SK-N-SH (cell line): ENCODE measurements at regions not wholly inside any gene's neighbourhood (a gene's known extent, or its start where the extent isn't known, plus 50 kb on each side); places are given as distances from the start of the nearest gene placed in this dataset.

Source experiments
- CTCF ChIA-PET: fragments of 300-600, 350-600 bp; formaldehyde crosslinking; extraction: SDS; loops from one replicate; lab custom pipeline; 2021; lab: Yijun Ruan, JAX
- POLR2A ChIA-PET: fragments of 350-600 bp; sonication (Branson Sonifier 250); formaldehyde crosslinking; extraction: SDS; loops from one replicate; lab custom pipeline; 2020; ENCODE audit warnings: antibody characterized with exemption, inconsistent platforms; lab: Yijun Ruan, JAX
- DNase-seq: peaks from one replicate; pipeline ENCODE4 v3.0.0; 2012
- H2AFZ ChIP-seq: fragments of 200-600 bp; sonication (generic); 2 replicates; pipeline ENCODE4 v1.8.1; 2016; ENCODE audit warnings: antibody characterized with exemption, mild to moderate bottlenecking, low read depth
- H3F3A ChIP-seq: fragments of 200-600 bp; sonication (generic); replicated peaks from 2 replicates; pipeline ENCODE3; 2016; ENCODE audit warnings: antibody characterized with exemption, mild to moderate bottlenecking; ENCODE audit not compliant: insufficient read depth
- H3K27ac ChIP-seq, 2 experiments: fragments of 200-500 bp in 1 of 2; fragments of 200-600 bp in 1 of 2; sonication (Bioruptor generic) in 1 of 2; sonication (generic), shearing (Covaris generic) in 1 of 2; 2 replicates each; pipeline versions ENCODE4 v1.5.1 to v1.6.1; 2014 to 2016; ENCODE audit warnings: low read depth in 2 of 2, inconsistent platforms in 1 of 2, low read length in 1 of 2, mild to moderate bottlenecking in 1 of 2, mixed read lengths in 1 of 2
- H3K27me3 ChIP-seq: fragments of 200-600 bp; sonication (generic), shearing (Covaris generic); 2 replicates; pipeline ENCODE4 v1.6.1; 2016; ENCODE audit warnings: mixed run types; ENCODE audit not compliant: insufficient read depth
- H3K36me3 ChIP-seq, 2 experiments: fragments of 200-500 bp in 1 of 2; fragments of 200-600 bp in 1 of 2; sonication (Bioruptor generic) in 1 of 2; sonication (generic) in 1 of 2; replicated peaks in 1 of 2; 2 replicates each; pipeline versions ENCODE3 to v1.5.1; 2014 to 2016; ENCODE audit warnings: low read length in 1 of 2, mild to moderate bottlenecking in 1 of 2; ENCODE audit not compliant: insufficient read depth in 2 of 2, control insufficient read depth in 1 of 2
- H3K4me1 ChIP-seq, 2 experiments: fragments of 200-500 bp in 1 of 2; fragments of 200-600 bp in 1 of 2; sonication (Bioruptor generic) in 1 of 2; sonication (generic), shearing (Covaris generic) in 1 of 2; 2 replicates each; pipeline versions ENCODE4 v1.5.1 to v1.6.1; 2014 to 2016; ENCODE audit warnings: low read depth in 1 of 2, low read length in 1 of 2, mixed run types in 1 of 2; ENCODE audit not compliant: insufficient read depth in 2 of 2, control insufficient read depth in 1 of 2
- H3K4me2 ChIP-seq: fragments of 200-600 bp; sonication (generic), shearing (Covaris generic); 2 replicates; pipeline ENCODE4 v1.6.1; 2017; ENCODE audit warnings: mixed run types
- H3K4me3 ChIP-seq, 2 experiments: fragments of 200-500 bp in 1 of 2; fragments of 200-600 bp in 1 of 2; sonication (Bioruptor generic) in 1 of 2; sonication (generic), shearing (Covaris generic) in 1 of 2; 2 replicates each; pipeline versions ENCODE4 v1.5.1 to v1.8.1; 2014 to 2016; ENCODE audit warnings: low read depth in 2 of 2, inconsistent platforms in 1 of 2, low read length in 1 of 2, mild to moderate bottlenecking in 1 of 2, mixed read lengths in 1 of 2, moderate library complexity in 1 of 2
- H3K79me2 ChIP-seq: fragments of 200-600 bp; sonication (generic); 2 replicates; pipeline ENCODE4 v1.8.1; 2017; ENCODE audit warnings: mild to moderate bottlenecking; ENCODE audit not compliant: insufficient read depth
- H3K9ac ChIP-seq: fragments of 200-600 bp; sonication (generic); 2 replicates; pipeline ENCODE4 v1.6.1; 2017; ENCODE audit warnings: mixed run types
- H3K9me2 ChIP-seq: fragments of 200-600 bp; sonication (generic); 2 replicates; pipeline ENCODE4 v1.6.1; 2017; ENCODE audit warnings: mixed run types
- H3K9me3 ChIP-seq: fragments of 200-600 bp; sonication (generic); 2 replicates; pipeline ENCODE4 v1.6.1; 2017; ENCODE audit warnings: mixed run types, mild to moderate bottlenecking, moderate library complexity
- H4K20me1 ChIP-seq: fragments of 200-600 bp; sonication (generic); 2 replicates; pipeline ENCODE4 v1.6.1; 2017; ENCODE audit warnings: mild to moderate bottlenecking, mixed run types; ENCODE audit not compliant: insufficient read depth
- CHD2 ChIP-seq: fragments of 150-350 bp; IDR thresholded peaks from 2 replicates; pipeline ENCODE4 v1.6.1; 2018; ENCODE audit warnings: low read length; ENCODE audit not compliant: partially characterized antibody
- FOSL2 ChIP-seq: IDR thresholded peaks from 2 replicates; pipeline ENCODE4 v1.4.0; 2012; ENCODE audit warnings: low read depth, mild to moderate bottlenecking, moderate library complexity, borderline replicate concordance
- GATA2 ChIP-seq: sonication (generic); formaldehyde crosslinking; IDR thresholded peaks from 2 replicates; pipeline ENCODE4 v1.5.0; 2020; ENCODE audit warnings: mild to moderate bottlenecking, missing genetic modification reagents
- IRF3 ChIP-seq: fragments of 150-350 bp; IDR thresholded peaks from 2 replicates; pipeline ENCODE4 v1.6.1; 2016; ENCODE audit warnings: mild to moderate bottlenecking, low read depth, low read length
- MEF2A ChIP-seq: IDR thresholded peaks from 2 replicates; pipeline ENCODE4 v1.4.0; 2012; ENCODE audit warnings: low read depth, borderline replicate concordance
- PBX3 ChIP-seq: IDR thresholded peaks from 2 replicates; pipeline ENCODE4; 2012
- RAD21 ChIP-seq: IDR thresholded peaks from 2 replicates; pipeline ENCODE4 v1.6.1; 2012; ENCODE audit warnings: mild to moderate bottlenecking, low read length
- REST ChIP-seq: IDR thresholded peaks from 2 replicates; pipeline ENCODE4 v1.6.1; 2012; ENCODE audit warnings: mild to moderate bottlenecking, low read depth, low read length, moderate library complexity
- RFX5 ChIP-seq: IDR thresholded peaks from 2 replicates; pipeline ENCODE4 v1.6.1; 2012; ENCODE audit warnings: mild to moderate bottlenecking, improper control_type of control experiment, low read length
- TEAD4 ChIP-seq: IDR thresholded peaks from 2 replicates; pipeline ENCODE4 v1.4.0; 2012; ENCODE audit warnings: mild to moderate bottlenecking, borderline replicate concordance; ENCODE audit not compliant: insufficient read depth
- USF1 ChIP-seq: IDR thresholded peaks from 2 replicates; pipeline ENCODE4 v1.4.0; 2012; ENCODE audit warnings: low read depth, borderline replicate concordance
- ZBTB33 ChIP-seq: IDR thresholded peaks from 2 replicates; pipeline ENCODE4 v1.4.0; 2012; ENCODE audit warnings: low read depth, borderline replicate concordance
- WGBS: methylation state at CpG from one replicate; pipeline ENCODE4 v1.1.6; 2017; ENCODE audit warnings: low lambda C conversion rate; 5-methylcytosine and 5-hydroxymethylcytosine counted together

GRCh38 chr7:35480806-35481205 is 214.1 kb downstream of the HERPUD2 start:
- DNase-seq: no peak
- no peak overlapping the region for H3K9ac ChIP-seq
- H3K9me3 ChIP-seq: no peaks in the 10 kb centered on the region
- no peaks in the 10 kb centered on the region for H4K20me1 ChIP-seq
- no peak overlapping the region for H3K4me3 ChIP-seq
- no peaks in the 10 kb centered on the region for H3F3A ChIP-seq
- 0 out of 2 replicates have a peak, but pooled peaks cover 5% of the 10 kb centered on the region for H3K9me2 ChIP-seq
- no peaks in the 10 kb centered on the region for H3K4me1 ChIP-seq
- no peak overlapping the region for H3K27ac ChIP-seq
- WGBS: 55% methylated on average over 3 of the region's 3 CpGs
- peaks cover 11% of the 10 kb centered on the region; the same call in 1 of the 2 replicates for H3K27me3 ChIP-seq
- ChIA-PET CTCF (interaction anchor here (1.1 to 1.7 kb wide), 5 partner anchors 11 to 56 kb away, joined by 3 to 5 read pairs (median 4); no protein-coding TSS in a partner anchor), POLR2A (no interaction called here)
- TF ChIP-seq FOSL2: no peak
- no peak for TF ChIP-seq GATA2 (CRISPR knock-in tag)
- TF ChIP-seq IRF3: no peak
- TF ChIP-seq RAD21: no peak
- no peak for TF ChIP-seq PBX3
- no peaks in the 10 kb centered on the region for H3K79me2 ChIP-seq
- H2AFZ ChIP-seq: no peak overlapping the region
- H3K36me3 ChIP-seq: no peaks in the 10 kb centered on the region
- H3K4me2 ChIP-seq: no peak overlapping the region

GRCh38 chr7:35477609-35478008 is 217.3 kb downstream of the HERPUD2 start:
- H3K4me3 ChIP-seq: no peak overlapping the region
- H3K9me2 ChIP-seq: 0 out of 2 replicates have a peak, but pooled peaks cover 5% of the 10 kb centered on the region
- no peaks in the 10 kb centered on the region for H4K20me1 ChIP-seq
- H2AFZ ChIP-seq: no peak overlapping the region
- H3K4me2 ChIP-seq: no peak overlapping the region
- H3K9ac ChIP-seq: no peak overlapping the region
- no peaks in the 10 kb centered on the region for H3K9me3 ChIP-seq
- POLR2A ChIA-PET: no interaction called here
- no peak overlapping the region for H3K27ac ChIP-seq
- DNase-seq: no peak
- H3K79me2 ChIP-seq: no peaks in the 10 kb centered on the region
- TF ChIP-seq RFX5 (no peak), ZBTB33 (no peak), USF1 (no peak), REST (no peak), TEAD4 (no peak), RAD21 (no peak), MEF2A (no peak), CHD2 (no peak), GATA2 (CRISPR knock-in tag) (no peak)
- no peaks in the 10 kb centered on the region for H3K36me3 ChIP-seq
- no peaks in the 10 kb centered on the region for H3K4me1 ChIP-seq
- WGBS: 57% methylated on average over 6 of the region's 6 CpGs
- no peaks in the 10 kb centered on the region for H3F3A ChIP-seq
- CTCF ChIA-PET: interaction anchor here (1.2 to 1.4 kb wide), 2 partner anchors 10 to 30 kb away, joined by 3 read pairs; no protein-coding TSS in a partner anchor
- 0 out of 2 replicates have a peak, but pooled peaks cover 2% of the 10 kb centered on the region for H3K27me3 ChIP-seq
